Large intestine (tissue), 3 donors: ENCODE measurements at regions not wholly inside any gene's neighbourhood (a gene's known extent, or its start where the extent isn't known, plus 50 kb on each side); places are given as distances from the start of the nearest gene placed in this dataset.

ENCODE experiments used
- DNase-seq, 2 donors: peaks; one replicate each; pipeline versions ENCODE4 v3.0.0 to v3.0.0-alpha.2; 2013
- H3K27ac ChIP-seq: one replicate; pipeline ENCODE4 v1.5.1; 2013; ENCODE audit warnings: low read length
- H3K27me3 ChIP-seq: 2 replicates; pipeline ENCODE4 v1.6.1; 2013; ENCODE audit warnings: low read length; ENCODE audit not compliant: control insufficient read depth, insufficient read depth
- H3K36me3 ChIP-seq: 2 replicates; pipeline ENCODE4 v1.6.1; 2013; ENCODE audit warnings: low read length; ENCODE audit not compliant: control insufficient read depth, insufficient read depth
- H3K4me1 ChIP-seq: one replicate; pipeline ENCODE4 v1.6.1; 2013; ENCODE audit warnings: low read length; ENCODE audit not compliant: control insufficient read depth, insufficient read depth
- H3K4me3 ChIP-seq: one replicate; pipeline ENCODE4 v1.5.1; 2013; ENCODE audit warnings: low read length
- H3K9me3 ChIP-seq: one replicate; pipeline ENCODE4 v1.6.1; 2013; ENCODE audit warnings: mild to moderate bottlenecking, low read depth, low read length, moderate library complexity; ENCODE audit not compliant: control insufficient read depth
- WGBS: methylation state at CpG from one replicate; pipeline ENCODE4 v1.1.5; 2013; ENCODE audit warnings: low lambda C conversion rate; ENCODE audit not compliant: insufficient coverage; 5-methylcytosine and 5-hydroxymethylcytosine counted together

GRCh38 chr4:112002248-112002661 is 143.0 kb upstream of the FAM241A start:
- H3K9me3 ChIP-seq: peaks cover 2% of the 10 kb centered on the region
- H3K27me3 ChIP-seq: no peaks in the 10 kb centered on the region
- H3K36me3 ChIP-seq: no peaks in the 10 kb centered on the region
- no peak for DNase-seq
- no peaks in the 10 kb centered on the region for H3K4me1 ChIP-seq
- no peak overlapping the region for H3K4me3 ChIP-seq
- H3K27ac ChIP-seq: no peak overlapping the region
- WGBS: no CpG with 5 or more reads among the region's 2 CpGs

- Histone ChIP-seq H3K36me3 (no peaks in the 10 kb centered on the region), H3K27me3 (no peaks in the 10 kb centered on the region), H3K27ac (no peak overlapping the region), H3K9me3 (peaks cover 2% of the 10 kb centered on the region), H3K4me1 (no peaks in the 10 kb centered on the region), H3K4me3 (no peak overlapping the region)
- 80% methylated on average over 1 of the region's 2 CpGs for WGBS
- peak in 1 of 2 donors; percentile 48 for DNase-seq
Measured at GRCh38 chr4:112003231-112003907, 141.9 kb upstream of the FAM241A start.

- no peak overlapping the region for H3K4me3 ChIP-seq
- no peaks in the 10 kb centered on the region for H3K36me3 ChIP-seq
- peaks cover 2% of the 10 kb centered on the region for H3K9me3 ChIP-seq
- no peaks in the 10 kb centered on the region for H3K27me3 ChIP-seq
- no peak overlapping the region for H3K27ac ChIP-seq
- no peaks in the 10 kb centered on the region for H3K4me1 ChIP-seq
- DNase-seq: no peak
Measured at GRCh38 chr4:112005027-112005426, 140.2 kb upstream of the FAM241A start.

GRCh38 chr4:112007391-112007790 is 137.9 kb upstream of the FAM241A start:
- H3K9me3 ChIP-seq: no peaks in the 10 kb centered on the region
- DNase-seq: no peak
- H3K4me1 ChIP-seq: no peaks in the 10 kb centered on the region
- no peaks in the 10 kb centered on the region for H3K36me3 ChIP-seq
- H3K4me3 ChIP-seq: no peak overlapping the region
- no peak overlapping the region for H3K27ac ChIP-seq
- no peaks in the 10 kb centered on the region for H3K27me3 ChIP-seq
- 100% methylated on average over 1 of the region's 2 CpGs for WGBS

GRCh38 chr4:112015960-112016359 is 129.3 kb upstream of the FAM241A start:
- Histone ChIP-seq H3K27ac (no peak overlapping the region), H3K36me3 (no peaks in the 10 kb centered on the region), H3K9me3 (no peaks in the 10 kb centered on the region), H3K4me3 (no peak overlapping the region), H3K4me1 (no peaks in the 10 kb centered on the region), H3K27me3 (no peaks in the 10 kb centered on the region)
- WGBS: 90% methylated on average over 2 of the region's 3 CpGs
- no peak for DNase-seq

GRCh38 chr4:112023402-112023950 is 121.8 kb upstream of the FAM241A start:
- WGBS: 63% methylated on average over 2 of the region's 2 CpGs
- peak; percentile 16 to 58 for DNase-seq

GRCh38 chr4:112026058-112026457 is 119.2 kb upstream of the FAM241A start:
- Histone ChIP-seq H3K4me1 (no peaks in the 10 kb centered on the region), H3K27ac (no peak overlapping the region), H3K4me3 (no peak overlapping the region), H3K27me3 (no peaks in the 10 kb centered on the region), H3K36me3 (no peaks in the 10 kb centered on the region), H3K9me3 (no peaks in the 10 kb centered on the region)
- no CpG with 5 or more reads among the region's 1 CpG for WGBS
- DNase-seq: no peak

More at GRCh38 chr4:112023402-112023950, 121.8 kb upstream of the FAM241A start:
- no peak overlapping the region for H3K27ac ChIP-seq
- H3K4me1 ChIP-seq: no peaks in the 10 kb centered on the region
- H3K36me3 ChIP-seq: no peaks in the 10 kb centered on the region
- no peaks in the 10 kb centered on the region for H3K27me3 ChIP-seq
- H3K9me3 ChIP-seq: no peaks in the 10 kb centered on the region
- no peak overlapping the region for H3K4me3 ChIP-seq

GRCh38 chr4:112029771-112030171 is 115.5 kb upstream of the FAM241A start:
- Histone ChIP-seq H3K4me3 (no peak overlapping the region), H3K27ac (no peak overlapping the region), H3K36me3 (no peaks in the 10 kb centered on the region), H3K4me1 (no peaks in the 10 kb centered on the region), H3K9me3 (no peaks in the 10 kb centered on the region), H3K27me3 (no peaks in the 10 kb centered on the region)
- 88% methylated on average over 1 of the region's 8 CpGs for WGBS
- no peak for DNase-seq

- peak; percentile 22 to 38 for DNase-seq
- Histone ChIP-seq H3K36me3 (no peaks in the 10 kb centered on the region), H3K4me1 (no peaks in the 10 kb centered on the region), H3K4me3 (no peak overlapping the region), H3K27me3 (no peaks in the 10 kb centered on the region), H3K27ac (no peak overlapping the region), H3K9me3 (no peaks in the 10 kb centered on the region)
- WGBS: 22% methylated on average over 5 of the region's 6 CpGs
Measured at GRCh38 chr4:112031712-112032328, 113.4 kb upstream of the FAM241A start.

- Histone ChIP-seq H3K27ac (no peak overlapping the region), H3K9me3 (no peaks in the 10 kb centered on the region), H3K27me3 (no peaks in the 10 kb centered on the region), H3K4me1 (no peaks in the 10 kb centered on the region), H3K4me3 (no peak overlapping the region), H3K36me3 (no peaks in the 10 kb centered on the region)
- WGBS: no CpG with 5 or more reads among the region's 3 CpGs
- DNase-seq: no peak
Measured at GRCh38 chr4:112036886-112037285, 108.4 kb upstream of the FAM241A start.

GRCh38 chr4:112038861-112039260 is 106.4 kb upstream of the FAM241A start:
- no peak overlapping the region for H3K4me3 ChIP-seq
- whole genome bisulfite sequencing: no CpG with 5 or more reads among the region's 2 CpGs

More at GRCh38 chr4:112038861-112039260, 106.4 kb upstream of the FAM241A start:
- Histone ChIP-seq H3K36me3 (no peaks in the 10 kb centered on the region), H3K9me3 (no peaks in the 10 kb centered on the region), H3K4me1 (no peaks in the 10 kb centered on the region), H3K27ac (no peak overlapping the region), H3K27me3 (no peaks in the 10 kb centered on the region)
- DNase-seq: no peak
